ENCODE measurements at regions not wholly inside any gene's neighbourhood (a gene's known extent, or its start where the extent isn't known, plus 50 kb on each side); places are given as distances from the start of the nearest gene placed in this dataset.

DNA sequence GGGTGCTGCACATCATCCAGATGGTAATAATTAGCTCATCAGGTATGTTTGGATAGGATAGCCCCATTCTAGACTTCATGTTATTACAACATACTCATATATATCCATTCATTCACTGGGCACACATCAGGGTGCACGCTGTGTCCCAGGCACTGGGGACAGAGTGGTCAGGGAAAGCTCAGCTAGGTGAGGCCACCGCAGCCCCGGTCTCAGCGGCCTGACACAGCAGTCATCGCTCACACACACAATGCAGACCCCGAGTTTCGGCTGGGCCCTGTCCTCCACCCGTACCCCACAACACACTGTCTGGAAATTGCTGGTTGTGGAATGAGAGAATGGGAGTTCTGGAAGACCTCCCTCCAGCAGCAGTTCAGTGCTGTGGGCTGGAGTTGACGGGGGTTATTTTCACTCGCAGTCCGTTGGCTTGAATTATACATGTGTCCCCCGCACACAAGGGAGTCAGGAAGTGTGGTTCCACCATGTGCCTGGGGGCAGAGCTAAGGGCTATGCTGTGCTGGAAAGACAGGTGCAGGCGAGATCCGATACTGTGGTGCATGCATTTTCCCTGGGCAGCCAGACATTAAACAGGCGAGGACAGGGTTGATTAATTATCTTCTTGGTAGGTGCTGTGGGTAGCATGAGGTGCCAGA lies 257.6 kb downstream of the TEX29 start:
- TF ChIP-seq, protein P1, sequence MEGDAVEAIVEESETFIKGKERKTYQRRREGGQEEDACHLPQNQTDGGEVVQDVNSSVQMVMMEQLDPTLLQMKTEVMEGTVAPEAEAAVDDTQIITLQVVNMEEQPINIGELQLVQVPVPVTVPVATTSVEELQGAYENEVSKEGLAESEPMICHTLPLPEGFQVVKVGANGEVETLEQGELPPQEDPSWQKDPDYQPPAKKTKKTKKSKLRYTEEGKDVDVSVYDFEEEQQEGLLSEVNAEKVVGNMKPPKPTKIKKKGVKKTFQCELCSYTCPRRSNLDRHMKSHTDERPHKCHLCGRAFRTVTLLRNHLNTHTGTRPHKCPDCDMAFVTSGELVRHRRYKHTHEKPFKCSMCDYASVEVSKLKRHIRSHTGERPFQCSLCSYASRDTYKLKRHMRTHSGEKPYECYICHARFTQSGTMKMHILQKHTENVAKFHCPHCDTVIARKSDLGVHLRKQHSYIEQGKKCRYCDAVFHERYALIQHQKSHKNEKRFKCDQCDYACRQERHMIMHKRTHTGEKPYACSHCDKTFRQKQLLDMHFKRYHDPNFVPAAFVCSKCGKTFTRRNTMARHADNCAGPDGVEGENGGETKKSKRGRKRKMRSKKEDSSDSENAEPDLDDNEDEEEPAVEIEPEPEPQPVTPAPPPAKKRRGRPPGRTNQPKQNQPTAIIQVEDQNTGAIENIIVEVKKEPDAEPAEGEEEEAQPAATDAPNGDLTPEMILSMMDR (optimal IDR thresholded peaks at IDR 0.05 in 1 of 3, IDR thresholded peaks at IDR 0.05 in 1 of 3, conservative IDR thresholded peaks at IDR 0.05 in 1 of 3; ENCODE audit: extremely low read depth in 1 of 3, insufficient read depth in 2 of 3, low read length in 3 of 3): no peak
- no peak for TF ChIP-seq EZH2 (IDR thresholded peaks at IDR 0.05; ENCODE audit: low read length)

Measured in keratinocyte (primary cell).